Sigmoid colon (tissue), 6 donors: ENCODE measurements at regions not wholly inside any gene's neighbourhood (a gene's known extent, or its start where the extent isn't known, plus 50 kb on each side); places are given as distances from the start of the nearest gene placed in this dataset.

ENCODE experiments used
- DNase-seq: peaks from one replicate; pipeline ENCODE4 v3.0.0-alpha.2; 2019
- H3K27ac ChIP-seq, 4 donors: fragments of 200-600 bp; sonication (generic); one replicate each; pipeline ENCODE4 v1.5.1; 2016 to 2019; ENCODE audit warnings: mild to moderate bottlenecking in 1 of 4
- H3K27me3 ChIP-seq, 3 donors: fragments of 200-600 bp; sonication (generic); one replicate each; pipeline ENCODE4 v1.5.1; 2019; ENCODE audit warnings: mild to moderate bottlenecking in 1 of 3
- H3K36me3 ChIP-seq, 4 donors: fragments of 200-600 bp; sonication (generic); one replicate each; pipeline ENCODE4 v1.5.1; 2016 to 2019
- H3K4me1 ChIP-seq, 4 donors: fragments of 200-600 bp; sonication (generic); one replicate each; pipeline ENCODE4 v1.5.1; 2017 to 2019
- H3K4me3 ChIP-seq, 4 donors: fragments of 200-600 bp; sonication (generic); one replicate each; pipeline ENCODE4 v1.5.1; 2017 to 2019; ENCODE audit warnings: mild to moderate bottlenecking in 2 of 4, moderate library complexity in 1 of 4
- H3K9me3 ChIP-seq, 4 donors: fragments of 200-600 bp in 3 of 4; sonication (generic) in 3 of 4; one replicate each; pipeline versions ENCODE4 v1.5.1 to v1.6.1; 2013 to 2019
- CTCF ChIP-seq, 4 experiments: fragments of 450-650 bp in 3 of 4; fragments of 200-600 bp in 1 of 4; IDR thresholded peaks; one replicate each; pipeline ENCODE4 v1.5.1; 2016 to 2019; ENCODE audit warnings: antibody characterized with exemption in 4 of 4, mild to moderate bottlenecking in 3 of 4, moderate library complexity in 2 of 4
- EP300 ChIP-seq, 4 donors: sonication (generic); formaldehyde crosslinking; IDR thresholded peaks; one replicate each; pipeline ENCODE4 v1.6.1; 2017; ENCODE audit warnings: antibody characterized with exemption in 4 of 4
- POLR2A ChIP-seq, 2 donors: fragments of 450-650 bp; IDR thresholded peaks; one replicate each; pipeline ENCODE4 v1.6.1; 2016; ENCODE audit warnings: antibody characterized with exemption in 2 of 2, mild to moderate bottlenecking in 2 of 2, moderate library complexity in 2 of 2
- POLR2AphosphoS5 ChIP-seq, 4 donors: sonication (generic); formaldehyde crosslinking; IDR thresholded peaks; one replicate each; pipeline ENCODE4 v1.6.1; 2017; ENCODE audit warnings: antibody characterized with exemption in 4 of 4
- WGBS, 2 donors: extraction: QIAGEN DNeasy Blood & Tissue Kit; methylation state at CpG; one replicate each; pipeline ENCODE4 v1.1.7; 2013; 5-methylcytosine and 5-hydroxymethylcytosine counted together
- intact Hi-C: fragments of 100-400 bp; cut with DNase I; formaldehyde crosslinking; loops from one replicate; pipeline ENCODE4 v1.15.1; 2023
- donor health status: healthy with polysubstance abuse.
- donor health status: healthy.

- Histone ChIP-seq H3K4me1 (no peaks in the 10 kb centered on the region), H3K27me3 (no peaks in the 10 kb centered on the region), H3K9me3 (no peaks in the 10 kb centered on the region), H3K27ac (no peak overlapping the region), H3K36me3 (no peaks in the 10 kb centered on the region), H3K4me3 (no peak overlapping the region)
- TF ChIP-seq POLR2A (IDR thresholded peaks at IDR 0.05) (no peak), CTCF (IDR thresholded peaks at IDR 0.05) (no peak), EP300 (IDR thresholded peaks at IDR 0.05) (no peak), POLR2AphosphoS5 (IDR thresholded peaks at IDR 0.05) (no peak)
- WGBS, 2 donors: 61 to 83% methylated on average over 2 of the region's 2 CpGs
- intact Hi-C loops: no loop called here
- DNase-seq: no peak
Measured at GRCh38 chrX:122783918-122784317, 400.2 kb upstream of the GRIA3 start.

GRCh38 chrX:122787231-122787630, 396.8 kb upstream of the GRIA3 start:
- intact Hi-C loops: no loop called here
- H3K27ac ChIP-seq: no peak overlapping the region
- no peak for DNase-seq
- H3K4me3 ChIP-seq: no peak overlapping the region
- WGBS, 2 donors: 75 to 76% methylated on average over 3 of the region's 3 CpGs
- TF ChIP-seq POLR2A (IDR thresholded peaks at IDR 0.05) (no peak), EP300 (IDR thresholded peaks at IDR 0.05) (no peak), POLR2AphosphoS5 (IDR thresholded peaks at IDR 0.05) (no peak), CTCF (IDR thresholded peaks at IDR 0.05) (no peak)
- H3K9me3 ChIP-seq: no peaks in the 10 kb centered on the region
- H3K36me3 ChIP-seq: no peaks in the 10 kb centered on the region
- H3K27me3 ChIP-seq: no peaks in the 10 kb centered on the region
- H3K4me1 ChIP-seq: no peaks in the 10 kb centered on the region

DNA sequence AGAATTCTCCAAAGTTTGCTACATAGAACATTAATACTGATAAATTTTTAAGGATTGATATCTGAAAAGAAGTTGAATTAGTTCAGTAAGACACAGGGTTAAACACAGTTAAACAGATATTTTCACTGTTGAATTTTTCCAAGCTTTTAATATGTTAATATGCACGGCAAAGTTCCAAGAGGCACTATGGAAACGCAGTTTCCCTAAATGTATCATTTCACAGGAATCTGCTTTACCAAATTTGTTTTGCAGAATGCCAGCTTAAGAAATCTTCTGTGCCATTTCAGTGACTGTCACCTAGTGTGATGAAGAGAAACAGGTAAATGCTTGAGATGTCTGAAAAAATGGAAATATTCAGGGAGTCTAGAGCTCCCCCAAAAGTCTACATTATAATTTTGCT, 395.9 kb upstream of the GRIA3 start:
- 81 to 88% methylated on average over 2 of the region's 2 CpGs for WGBS, 2 donors
- no peak for DNase-seq
- no peak overlapping the region for H3K4me3 ChIP-seq
- no peaks in the 10 kb centered on the region for H3K36me3 ChIP-seq
- no peak overlapping the region for H3K27ac ChIP-seq
- H3K27me3 ChIP-seq: no peaks in the 10 kb centered on the region
- no peaks in the 10 kb centered on the region for H3K9me3 ChIP-seq
- intact Hi-C loops: no loop called here
- no peaks in the 10 kb centered on the region for H3K4me1 ChIP-seq
- TF ChIP-seq EP300 (IDR thresholded peaks at IDR 0.05) (no peak), CTCF (IDR thresholded peaks at IDR 0.05) (no peak), POLR2A (IDR thresholded peaks at IDR 0.05) (no peak), POLR2AphosphoS5 (IDR thresholded peaks at IDR 0.05) (no peak)

- Histone ChIP-seq H3K27ac (no peak overlapping the region), H3K4me1 (no peaks in the 10 kb centered on the region), H3K4me3 (no peak overlapping the region), H3K27me3 (no peaks in the 10 kb centered on the region), H3K9me3 (no peaks in the 10 kb centered on the region), H3K36me3 (no peaks in the 10 kb centered on the region)
- 64% methylated on average over 3 of the region's 3 CpGs for WGBS, 2 donors
- TF ChIP-seq POLR2AphosphoS5 (IDR thresholded peaks at IDR 0.05): no peak
- no peak for TF ChIP-seq CTCF (IDR thresholded peaks at IDR 0.05)
- no peak for TF ChIP-seq POLR2A (IDR thresholded peaks at IDR 0.05)
- TF ChIP-seq EP300 (IDR thresholded peaks at IDR 0.05): no peak
- no peak for DNase-seq
- intact Hi-C loops: no loop called here
Measured at GRCh38 chrX:122790376-122791095, 393.5 kb upstream of the GRIA3 start.

DNA sequence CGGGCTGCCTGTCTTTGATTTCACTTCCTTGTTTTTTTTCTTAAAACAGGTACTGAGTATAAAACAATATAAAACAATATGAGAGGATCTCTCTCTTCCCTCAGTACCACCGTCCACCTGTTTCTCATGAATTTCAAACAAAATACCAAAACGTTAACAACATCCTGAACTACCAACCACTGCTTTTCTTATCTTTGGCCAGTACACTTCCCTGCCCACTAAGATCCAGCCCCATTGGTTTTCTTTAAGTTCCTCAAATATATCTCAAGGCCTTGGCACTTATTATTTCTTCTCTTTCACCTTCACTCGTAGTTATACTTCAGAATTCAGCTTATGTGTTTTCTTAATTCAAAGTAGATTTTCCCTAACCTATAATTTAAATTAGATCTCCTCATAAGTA, 370.2 kb upstream of the GRIA3 start:
- no peak overlapping the region for H3K27ac ChIP-seq
- 59 to 75% methylated on average over 4 of the region's 4 CpGs for WGBS, 2 donors
- no peak for DNase-seq

More for the DNA sequence above, 370.2 kb upstream of the GRIA3 start:
- H3K36me3 ChIP-seq: no peaks in the 10 kb centered on the region
- no peaks in the 10 kb centered on the region for H3K9me3 ChIP-seq
- no peaks in the 10 kb centered on the region for H3K4me1 ChIP-seq
- intact Hi-C loops: no loop called here
- no peak overlapping the region for H3K4me3 ChIP-seq
- H3K27me3 ChIP-seq: no peaks in the 10 kb centered on the region
- no peak for TF ChIP-seq POLR2A (IDR thresholded peaks at IDR 0.05)
- no peak for TF ChIP-seq POLR2AphosphoS5 (IDR thresholded peaks at IDR 0.05)
- no peak for TF ChIP-seq EP300 (IDR thresholded peaks at IDR 0.05)
- TF ChIP-seq CTCF (IDR thresholded peaks at IDR 0.05): no peak
